ENCODE measurements at regions not wholly inside any gene's neighbourhood (a gene's known extent, or its start where the extent isn't known, plus 50 kb on each side); places are given as distances from the start of the nearest gene placed in this dataset.

- H3K4me3 ChIP-seq: no peak overlapping the region
- H3K9me3 ChIP-seq (replicated peaks): no peaks in the 10 kb centered on the region
- no peaks in the 10 kb centered on the region for H3K36me3 ChIP-seq
- no peak for TF ChIP-seq CTCF (IDR thresholded peaks at IDR 0.05; ENCODE audit: borderline replicate concordance)
- H3K27ac ChIP-seq (replicated peaks): no peak overlapping the region
- H3K27me3 ChIP-seq (ENCODE audit: low read depth): no peaks in the 10 kb centered on the region
- DNase-seq: no peak
- H3K4me1 ChIP-seq: peaks cover 4% of the 10 kb centered on the region
- intact Hi-C loops (cut with micrococcal nuclease): loop anchor here (10.0 kb wide), 1 partner anchor 499 kb away; the partner anchor contains the start of gene ESR2
Measured at GRCh38 chr14:63795532-63795931, 57.3 kb upstream of the SYNE2 start.

GRCh38 chr14:63800083-63800482 is 52.7 kb upstream of the SYNE2 start:
- H3K27ac ChIP-seq (replicated peaks): no peak overlapping the region

GRCh38 chr14:63800651-63801375 is 52.0 kb upstream of the SYNE2 start:
- Histone ChIP-seq H3K27me3 (ENCODE audit: low read depth) (no peaks in the 10 kb centered on the region), H3K36me3 (no peaks in the 10 kb centered on the region), H3K4me3 (no peak overlapping the region), H3K9me3 (replicated peaks) (no peaks in the 10 kb centered on the region), H3K4me1 (peaks cover 4% of the 10 kb centered on the region), H3K27ac (replicated peaks) (no peak overlapping the region)
- TF ChIP-seq CTCF (IDR thresholded peaks at IDR 0.05; ENCODE audit: borderline replicate concordance): no peak
- intact Hi-C loops (cut with micrococcal nuclease): no loop called here
- DNase-seq: no peak

More at GRCh38 chr14:63800083-63800482, 52.7 kb upstream of the SYNE2 start:
- intact Hi-C loops (cut with micrococcal nuclease): no loop called here
- H3K9me3 ChIP-seq (replicated peaks): no peaks in the 10 kb centered on the region
- no peaks in the 10 kb centered on the region for H3K27me3 ChIP-seq (ENCODE audit: low read depth)
- H3K4me3 ChIP-seq: peak overlapping the region; percentile 36
- DNase-seq: no peak
- peaks cover 4% of the 10 kb centered on the region for H3K4me1 ChIP-seq
- no peak for TF ChIP-seq CTCF (IDR thresholded peaks at IDR 0.05; ENCODE audit: borderline replicate concordance)
- H3K36me3 ChIP-seq: no peaks in the 10 kb centered on the region
